ENCODE measurements at regions not wholly inside any gene's neighbourhood (a gene's known extent, or its start where the extent isn't known, plus 50 kb on each side); places are given as distances from the start of the nearest gene placed in this dataset.

DNA sequence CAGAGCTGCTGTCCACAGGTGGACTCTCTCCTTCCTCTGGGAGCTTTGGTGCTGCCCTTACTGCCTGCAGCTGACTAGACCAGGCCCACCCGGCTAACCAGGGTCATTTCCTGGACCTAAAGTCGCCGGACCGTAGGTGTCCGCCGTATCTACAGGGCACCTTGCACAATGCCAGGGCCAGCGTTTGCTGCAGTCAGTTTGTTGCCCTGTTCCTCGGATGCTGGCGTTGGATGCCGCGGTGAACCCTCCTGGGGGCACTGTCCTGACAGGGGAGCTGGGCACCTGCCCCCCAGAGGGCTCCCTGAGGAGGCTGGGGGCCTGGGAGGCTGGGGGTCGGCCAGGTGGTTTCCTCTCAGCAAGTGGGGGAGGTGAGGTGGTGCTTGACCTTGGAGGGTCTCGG lies 96.6 kb downstream of the UNCX start:
- TF ChIP-seq CTCF (IDR thresholded peaks at IDR 0.05; ENCODE audit: borderline replicate concordance, extremely low read depth, low read length, poor library complexity, severe bottlenecking) (no peak), EZH2 (IDR thresholded peaks at IDR 0.05; ENCODE audit: borderline replicate concordance, low read depth, low read length, severe bottlenecking) (no peak)

Data from DND-41 (cell line).